ENCODE measurements at regions not wholly inside any gene's neighbourhood (a gene's known extent, or its start where the extent isn't known, plus 50 kb on each side); places are given as distances from the start of the nearest gene placed in this dataset.
"Not testable (repeated sequence)": the region's sequence is repeated elsewhere in the genome, so short reads cannot be mapped to it uniquely, and the experiment has no call there.

- ChIA-PET CTCF (no interaction called here), POLR2A (no interaction called here)
Measured at GRCh38 chr9:86591472-86591871, 237.3 kb upstream of the TUT7 start.

GRCh38 chr9:86589730-86590129 is 235.5 kb upstream of the TUT7 start:
- ChIA-PET POLR2A (no interaction called here), CTCF (no interaction called here)

- POLR2A ChIA-PET = no interaction called here
- CTCF ChIA-PET = no interaction called here
Measured at GRCh38 chr9:86589273-86589672, 235.1 kb upstream of the TUT7 start.

- ChIA-PET POLR2A (no interaction called here), CTCF (no interaction called here)
Measured at GRCh38 chr9:86586144-86586494, 231.9 kb upstream of the TUT7 start.

GRCh38 chr9:86585422-86586143 is 231.4 kb upstream of the TUT7 start:
- ChIA-PET CTCF (no interaction called here), POLR2A (no interaction called here)

- POLR2A ChIA-PET = no interaction called here
- CTCF ChIA-PET = no interaction called here
Measured at GRCh38 chr9:86580688-86581087, 226.5 kb upstream of the TUT7 start.

- POLR2A ChIA-PET = no interaction called here
- CTCF ChIA-PET = no interaction called here
Measured at GRCh38 chr9:86578722-86579121, 224.5 kb upstream of the TUT7 start.

GRCh38 chr9:86577420-86578333 is 223.5 kb upstream of the TUT7 start:
- ChIA-PET CTCF (no interaction called here), POLR2A (no interaction called here)

- POLR2A ChIA-PET = no interaction called here
- CTCF ChIA-PET = no interaction called here
Measured at GRCh38 chr9:86575825-86576525, 221.8 kb upstream of the TUT7 start.

GRCh38 chr9:86575137-86575536 is 220.9 kb upstream of the TUT7 start:
- ChIA-PET CTCF (no interaction called here), POLR2A (no interaction called here)

GRCh38 chr9:86573886-86574285 is 219.7 kb upstream of the TUT7 start:
- CTCF ChIA-PET = no interaction called here
- POLR2A ChIA-PET = no interaction called here

- CTCF ChIA-PET = no interaction called here
Measured at GRCh38 chr9:86572904-86573303, 218.7 kb upstream of the TUT7 start.

GRCh38 chr9:86565603-86566002 is 211.4 kb upstream of the TUT7 start:
- CTCF ChIA-PET = not testable (repeated sequence)

More at GRCh38 chr9:86572904-86573303, 218.7 kb upstream of the TUT7 start:
- POLR2A ChIA-PET = no interaction called here

GRCh38 chr9:86563936-86564335 is 209.7 kb upstream of the TUT7 start:
- ChIA-PET CTCF (no interaction called here), POLR2A (no interaction called here)

More at GRCh38 chr9:86565603-86566002, 211.4 kb upstream of the TUT7 start:
- POLR2A ChIA-PET = not testable (repeated sequence)

- POLR2A ChIA-PET = no interaction called here
Measured at GRCh38 chr9:86563350-86563749, 209.1 kb upstream of the TUT7 start.

GRCh38 chr9:86562691-86563090 is 208.5 kb upstream of the TUT7 start:
- CTCF ChIA-PET = interaction anchor here (0.8 kb wide), 1 partner anchor 21 kb away, joined by 3 read pairs; no protein-coding TSS in a partner anchor
- POLR2A ChIA-PET = no interaction called here

More at GRCh38 chr9:86563350-86563749, 209.1 kb upstream of the TUT7 start:
- CTCF ChIA-PET = interaction anchor here (0.8 kb wide), 1 partner anchor 21 kb away, joined by 3 read pairs; no protein-coding TSS in a partner anchor

GRCh38 chr9:86557918-86558317 is 203.7 kb upstream of the TUT7 start:
- CTCF ChIA-PET = no interaction called here
- POLR2A ChIA-PET = no interaction called here

- ChIA-PET CTCF (no interaction called here), POLR2A (no interaction called here)
Measured at GRCh38 chr9:86557063-86557766, 203.0 kb upstream of the TUT7 start.

GRCh38 chr9:86555661-86556060 is 201.5 kb upstream of the TUT7 start:
- CTCF ChIA-PET = no interaction called here
- POLR2A ChIA-PET = no interaction called here

GRCh38 chr9:86550401-86550800 is 196.2 kb upstream of the TUT7 start:
- POLR2A ChIA-PET = no interaction called here
- CTCF ChIA-PET = no interaction called here

Data from activated CD8-positive, alpha-beta memory T cell treated with anti-CD3 and anti-CD28 coated beads for 36 hours (primary cell).